ENCODE measurements at regions not wholly inside any gene's neighbourhood (a gene's known extent, or its start where the extent isn't known, plus 50 kb on each side); places are given as distances from the start of the nearest gene placed in this dataset.

DNA sequence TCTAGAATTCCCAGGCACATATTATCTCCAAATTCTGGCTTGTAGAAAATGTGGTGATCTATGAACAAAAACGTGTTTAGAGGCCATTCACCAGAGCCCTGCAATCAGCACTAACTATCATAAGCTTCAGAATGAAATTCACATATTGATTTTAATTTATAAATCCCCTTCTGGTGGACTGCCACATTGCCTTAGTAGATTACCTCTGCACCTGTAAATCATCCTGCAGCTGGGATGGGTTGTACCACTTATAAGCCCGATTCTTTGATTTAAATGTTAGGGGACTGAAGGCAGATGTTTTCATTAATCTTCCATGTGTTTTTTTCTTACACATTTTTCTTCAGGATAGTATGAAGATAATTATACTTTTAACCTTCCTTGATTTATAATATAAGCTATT lies 140.7 kb upstream of the PTPRD start:
- TF ChIP-seq GATA2 (IDR thresholded peaks at IDR 0.05; ENCODE audit: low read depth, low read length) (no peak), GATA3 (IDR thresholded peaks at IDR 0.05; ENCODE audit: low read depth, low read length) (no peak)

DNA sequence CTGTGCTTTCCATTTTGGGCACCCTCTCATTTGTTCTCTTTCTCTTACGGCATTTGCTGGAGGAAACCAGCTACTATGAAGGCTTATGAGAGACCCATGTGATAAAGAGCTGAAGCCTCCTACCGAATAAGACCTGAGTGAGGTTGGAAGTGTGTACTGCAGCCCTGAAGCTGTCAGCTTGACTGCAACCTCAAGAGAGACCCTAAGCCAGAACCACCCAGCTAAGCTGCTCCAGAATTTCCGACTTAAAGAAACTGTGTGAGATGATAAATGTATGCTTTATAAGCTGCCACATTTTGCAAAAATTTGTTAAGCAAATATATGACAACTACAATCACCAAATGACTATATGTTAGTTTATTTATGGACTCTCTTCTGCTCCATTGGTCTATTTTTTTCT lies 151.7 kb upstream of the PTPRD start:
- TF ChIP-seq GATA2 (IDR thresholded peaks at IDR 0.05; ENCODE audit: low read depth, low read length) (no peak), GATA3 (IDR thresholded peaks at IDR 0.05; ENCODE audit: low read depth, low read length) (no peak)

DNA sequence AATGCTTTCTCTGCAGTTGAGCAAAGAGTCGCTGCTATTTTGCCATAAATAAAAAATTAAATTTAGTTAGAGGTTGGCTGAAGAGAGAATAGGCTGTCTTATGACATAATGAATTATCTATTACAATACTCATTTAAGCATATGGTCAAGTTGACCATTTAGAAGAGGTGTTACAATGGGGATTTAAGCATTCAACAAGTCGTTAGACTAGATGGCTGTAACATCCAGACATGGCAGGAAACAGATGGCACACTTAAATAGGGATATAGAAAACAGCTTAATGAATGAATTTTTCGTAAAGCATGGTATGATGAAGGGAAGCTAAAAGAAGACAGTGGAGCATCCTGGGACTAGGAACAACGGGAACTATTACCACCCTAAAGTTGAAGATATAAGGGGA lies 160.3 kb upstream of the PTPRD start:
- no peak for TF ChIP-seq GATA3 (IDR thresholded peaks at IDR 0.05; ENCODE audit: low read depth, low read length)
- TF ChIP-seq GATA2 (IDR thresholded peaks at IDR 0.05; ENCODE audit: low read depth, low read length), result no peak

DNA sequence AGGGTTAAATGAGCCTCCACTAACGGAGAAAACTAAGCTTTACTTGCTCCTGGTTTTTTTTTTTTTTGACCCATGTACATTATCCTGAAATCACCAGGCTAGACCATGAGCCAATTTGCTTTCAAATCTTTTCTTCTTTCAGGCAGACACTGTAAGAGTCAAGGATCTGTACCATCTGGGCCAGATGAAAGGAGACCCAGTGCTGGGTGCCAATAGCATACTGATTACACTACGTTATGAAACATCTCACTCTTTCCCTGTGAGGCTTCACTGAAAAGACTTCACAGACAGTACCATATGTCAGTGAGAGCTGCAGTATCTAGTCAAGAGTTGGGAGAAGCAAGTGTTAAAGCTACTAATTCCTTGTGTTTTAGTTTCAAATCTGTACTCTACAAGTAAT lies 161.2 kb upstream of the PTPRD start:
- TF ChIP-seq GATA3 (IDR thresholded peaks at IDR 0.05; ENCODE audit: low read depth, low read length) (no peak), GATA2 (IDR thresholded peaks at IDR 0.05; ENCODE audit: low read depth, low read length) (no peak)

DNA sequence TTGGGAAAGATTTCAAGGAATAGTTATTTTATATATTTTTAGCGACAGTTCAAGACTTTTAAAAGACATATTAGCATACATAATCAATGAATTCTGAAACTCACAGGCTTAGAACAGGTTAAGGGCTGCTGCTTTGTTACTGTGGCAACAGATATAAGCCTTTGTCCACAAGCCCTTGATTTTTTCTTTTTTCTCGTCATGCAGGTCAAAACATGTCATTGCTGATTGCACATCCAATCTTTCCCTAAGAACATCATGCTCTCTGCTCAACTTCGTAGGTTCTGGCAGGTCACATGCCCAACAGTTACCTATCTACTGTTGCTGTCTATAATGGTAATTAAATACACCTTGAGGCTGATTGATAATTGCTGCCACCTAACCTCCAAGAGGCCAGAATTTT lies 172.5 kb upstream of the PTPRD start:
- TF ChIP-seq GATA3 (IDR thresholded peaks at IDR 0.05; ENCODE audit: low read depth, low read length) (no peak), GATA2 (IDR thresholded peaks at IDR 0.05; ENCODE audit: low read depth, low read length) (no peak)

DNA sequence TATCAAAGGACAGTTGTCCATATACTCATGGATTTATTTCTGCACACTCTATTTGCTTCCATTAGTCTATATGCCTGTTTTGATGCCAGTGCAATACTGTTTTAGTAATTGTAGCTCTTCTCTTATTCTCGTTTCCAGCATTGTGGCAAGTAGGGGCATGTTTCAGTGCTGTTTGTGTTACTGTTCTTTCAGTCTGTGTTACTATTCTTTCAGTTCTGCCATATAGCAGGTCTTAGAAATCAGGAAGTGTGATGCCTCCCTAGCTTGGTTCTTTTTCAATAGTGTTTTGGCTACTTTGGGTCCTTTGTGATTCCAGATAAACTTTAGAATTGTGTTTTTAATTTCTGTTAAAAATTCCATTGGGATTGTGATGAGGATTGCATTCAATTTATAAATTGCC lies 180.5 kb upstream of the PTPRD start:
- no peak for TF ChIP-seq GATA3 (IDR thresholded peaks at IDR 0.05; ENCODE audit: low read depth, low read length)

DNA sequence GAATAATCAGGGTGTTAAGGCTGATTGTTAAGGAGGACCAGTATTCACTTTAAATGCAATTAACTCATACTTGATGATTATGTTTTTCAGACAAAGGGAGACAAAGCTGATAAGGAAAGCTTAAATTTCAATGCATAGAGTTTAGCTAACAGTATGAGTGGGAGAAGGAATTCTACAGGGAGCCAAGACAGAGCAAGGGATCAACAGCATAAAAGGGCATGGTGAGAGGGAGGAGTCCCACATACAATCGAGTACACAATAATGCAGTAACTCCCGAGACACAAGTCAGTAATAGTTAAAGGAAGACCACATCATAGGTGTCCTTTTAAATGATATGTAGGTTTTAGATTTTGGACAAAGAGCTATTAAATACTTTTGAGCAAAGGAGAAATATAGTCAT lies 191.7 kb upstream of the PTPRD start:
- TF ChIP-seq GATA3 (IDR thresholded peaks at IDR 0.05; ENCODE audit: low read depth, low read length) (no peak), GATA2 (IDR thresholded peaks at IDR 0.05; ENCODE audit: low read depth, low read length) (no peak)

DNA sequence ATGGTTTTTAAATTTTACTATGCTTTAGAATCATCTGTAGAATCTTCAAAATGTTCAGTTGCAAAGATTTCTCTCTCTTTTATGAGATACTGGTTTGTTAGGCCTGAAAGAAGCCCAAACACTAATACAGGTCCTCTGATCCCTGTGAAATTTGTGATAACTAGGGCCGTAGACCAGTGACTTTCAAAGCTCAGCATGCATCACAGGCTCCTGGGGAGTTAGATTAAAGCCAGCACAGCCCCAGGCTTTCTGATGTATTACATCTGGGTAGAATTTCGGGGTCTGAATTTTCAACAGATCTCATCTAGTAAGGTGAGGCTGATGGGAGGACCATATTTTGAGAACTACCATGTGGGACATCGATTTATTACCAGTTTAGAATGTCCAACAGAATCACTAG lies 194.1 kb upstream of the PTPRD start:
- no peak for TF ChIP-seq GATA3 (IDR thresholded peaks at IDR 0.05; ENCODE audit: low read depth, low read length)
- no peak for TF ChIP-seq GATA2 (IDR thresholded peaks at IDR 0.05; ENCODE audit: low read depth, low read length)

DNA sequence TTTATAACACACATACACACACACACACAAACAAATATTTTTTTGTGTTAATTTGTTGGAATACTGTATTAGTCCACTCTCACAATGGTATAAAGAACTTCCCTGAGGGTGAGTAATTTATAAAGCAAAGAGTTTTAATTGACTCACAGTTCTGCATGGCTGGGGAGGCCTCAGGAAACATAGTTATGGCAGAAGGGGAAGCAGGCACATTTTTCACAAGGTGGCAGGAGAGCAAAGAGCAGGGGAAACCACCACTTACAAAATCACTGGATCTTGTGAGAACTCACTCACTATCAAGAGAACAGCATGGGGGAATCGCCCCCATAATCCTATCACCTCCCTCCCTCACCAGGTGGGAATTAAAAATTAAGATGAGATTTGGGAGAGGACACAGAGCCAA lies 205.4 kb upstream of the PTPRD start:
- TF ChIP-seq GATA2 (IDR thresholded peaks at IDR 0.05; ENCODE audit: low read depth, low read length) (no peak), GATA3 (IDR thresholded peaks at IDR 0.05; ENCODE audit: low read depth, low read length) (no peak)

DNA sequence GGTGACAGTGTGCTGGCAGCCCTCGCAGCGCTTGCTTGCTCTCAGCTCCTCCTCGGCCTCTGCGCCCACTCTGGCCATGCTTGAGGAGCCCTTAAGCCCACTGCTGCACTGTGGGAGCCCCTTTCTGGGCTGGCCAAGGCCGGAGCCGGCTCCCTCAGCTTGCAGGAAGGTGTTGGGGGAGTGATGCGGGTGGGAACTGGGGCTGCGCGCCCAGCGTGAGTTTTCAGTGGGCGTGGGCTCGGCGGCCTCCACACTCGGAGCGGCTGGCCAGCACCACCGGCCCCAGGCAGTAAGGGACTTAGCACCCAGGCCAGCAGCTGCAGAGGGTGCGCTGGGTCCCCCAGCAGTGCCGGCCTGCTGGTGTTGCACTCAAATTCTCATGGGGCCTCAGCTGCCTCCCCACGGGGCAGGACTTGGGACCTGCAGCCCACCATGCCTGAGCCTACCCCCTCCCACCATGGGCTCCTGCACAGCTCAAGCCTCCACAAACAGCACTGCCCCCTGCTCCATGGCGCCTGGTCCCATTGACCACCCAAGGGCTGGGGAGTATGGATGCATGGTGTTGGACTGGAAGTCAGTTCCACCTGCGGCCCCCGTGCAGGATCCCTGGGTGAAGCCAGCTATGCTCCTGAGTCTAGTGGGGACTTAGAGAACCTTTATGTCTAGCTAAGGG lies 223.1 kb upstream of the PTPRD start:
- TF ChIP-seq GATA3 (IDR thresholded peaks at IDR 0.05; ENCODE audit: low read depth, low read length) (no peak), GATA2 (IDR thresholded peaks at IDR 0.05; ENCODE audit: low read depth, low read length) (no peak)

DNA sequence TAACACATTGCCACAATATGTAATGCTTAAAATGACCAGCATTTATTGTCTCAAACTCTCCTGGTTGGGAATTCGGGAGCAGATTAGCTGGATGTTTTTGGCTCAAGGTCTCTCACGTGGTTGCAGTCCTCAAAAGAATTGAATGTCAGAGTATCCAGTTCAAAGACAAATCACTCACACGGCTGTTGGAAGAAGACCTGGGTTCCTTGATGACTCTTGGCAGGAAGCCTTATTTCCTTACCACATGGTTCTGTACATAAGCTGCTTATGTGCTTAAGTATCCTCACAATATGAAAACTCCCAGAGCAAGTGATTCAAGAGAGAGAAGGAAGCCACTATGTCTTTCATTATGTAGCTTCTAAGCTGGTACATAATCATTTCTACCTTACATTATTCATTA lies 230.3 kb upstream of the PTPRD start:
- no peak for TF ChIP-seq GATA3 (IDR thresholded peaks at IDR 0.05; ENCODE audit: low read depth, low read length)
- TF ChIP-seq GATA2 (IDR thresholded peaks at IDR 0.05; ENCODE audit: low read depth, low read length), result no peak

DNA sequence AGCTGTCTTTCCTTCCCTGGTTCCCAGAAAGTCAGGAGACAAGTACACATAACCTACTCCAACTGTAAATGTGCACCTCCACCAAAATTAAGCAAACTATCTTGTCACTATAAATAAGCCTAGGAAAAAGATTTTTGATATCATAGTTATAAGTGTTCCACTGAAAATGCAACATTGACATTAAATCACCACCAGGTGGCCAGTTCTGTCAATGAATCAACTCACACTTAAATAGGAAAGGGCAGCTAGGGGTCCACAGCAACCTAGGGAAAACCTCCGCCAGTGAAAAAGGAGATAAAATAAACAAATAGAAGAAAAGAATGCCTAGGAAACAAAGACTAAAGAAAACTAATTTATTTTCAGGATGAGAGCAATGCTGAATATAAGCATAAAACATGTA lies 243.0 kb upstream of the PTPRD start:
- TF ChIP-seq GATA3 (IDR thresholded peaks at IDR 0.05; ENCODE audit: low read depth, low read length), result no peak
- no peak for TF ChIP-seq GATA2 (IDR thresholded peaks at IDR 0.05; ENCODE audit: low read depth, low read length)

DNA sequence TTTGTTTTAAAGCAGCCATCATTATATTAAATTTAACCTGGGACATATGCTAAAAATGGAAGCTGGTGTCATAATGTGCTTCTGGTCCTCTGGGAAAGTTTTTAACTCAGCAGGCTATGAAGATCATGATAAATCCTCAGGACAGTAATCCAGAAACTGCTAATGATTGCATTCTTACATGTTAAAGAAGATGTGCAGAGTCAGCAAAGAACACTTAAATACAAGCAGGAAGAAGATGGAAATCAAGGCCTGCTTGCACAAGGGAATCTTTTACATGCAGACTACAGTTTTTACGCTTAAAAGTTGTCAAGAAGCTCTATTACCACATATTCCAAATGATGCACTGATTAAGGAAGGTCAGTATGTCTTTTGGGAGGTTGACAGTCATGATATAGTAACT lies 246.0 kb upstream of the PTPRD start:
- TF ChIP-seq GATA3 (IDR thresholded peaks at IDR 0.05; ENCODE audit: low read depth, low read length) (no peak), GATA2 (IDR thresholded peaks at IDR 0.05; ENCODE audit: low read depth, low read length) (no peak)

DNA sequence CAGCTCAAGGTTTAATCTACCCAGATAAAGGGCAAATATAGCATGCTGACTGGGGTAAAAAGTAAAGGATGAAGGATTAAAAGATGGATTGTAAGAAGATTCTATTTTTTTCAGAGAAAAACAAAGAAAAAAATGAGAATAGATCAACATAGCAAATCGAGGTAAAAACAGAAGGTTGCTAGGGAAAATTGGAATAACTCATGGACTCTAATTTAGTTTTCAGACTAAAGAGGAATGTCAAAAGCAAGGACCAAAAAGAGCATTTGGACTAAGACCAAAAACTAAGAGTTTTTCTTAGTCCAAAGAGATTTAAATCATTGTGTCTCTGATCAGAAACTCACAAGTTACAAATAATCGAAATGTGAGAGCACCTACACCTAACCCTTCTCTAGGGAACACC lies 250.7 kb upstream of the PTPRD start:
- TF ChIP-seq GATA2 (IDR thresholded peaks at IDR 0.05; ENCODE audit: low read depth, low read length), result no peak
- no peak for TF ChIP-seq GATA3 (IDR thresholded peaks at IDR 0.05; ENCODE audit: low read depth, low read length)

DNA sequence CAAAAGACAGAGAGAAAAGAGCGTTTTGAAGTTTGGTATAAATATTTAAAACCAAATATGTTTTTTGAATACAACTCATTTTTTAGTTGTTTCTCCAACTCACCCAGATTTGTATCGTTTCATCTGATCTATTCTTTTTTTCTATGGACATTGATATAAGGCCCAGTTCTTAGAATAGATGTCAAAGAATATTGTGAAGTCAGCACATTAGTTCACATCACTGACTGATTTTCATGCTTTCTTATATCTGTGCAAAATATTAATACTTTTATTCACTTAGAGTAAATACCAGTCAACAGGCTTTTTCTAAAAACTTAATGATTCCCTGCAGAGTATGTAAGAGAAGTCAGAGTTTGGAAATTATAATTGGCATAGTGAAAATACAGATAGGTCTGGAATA lies 254.4 kb upstream of the PTPRD start:
- TF ChIP-seq GATA3 (IDR thresholded peaks at IDR 0.05; ENCODE audit: low read depth, low read length) (no peak), GATA2 (IDR thresholded peaks at IDR 0.05; ENCODE audit: low read depth, low read length) (no peak)

DNA sequence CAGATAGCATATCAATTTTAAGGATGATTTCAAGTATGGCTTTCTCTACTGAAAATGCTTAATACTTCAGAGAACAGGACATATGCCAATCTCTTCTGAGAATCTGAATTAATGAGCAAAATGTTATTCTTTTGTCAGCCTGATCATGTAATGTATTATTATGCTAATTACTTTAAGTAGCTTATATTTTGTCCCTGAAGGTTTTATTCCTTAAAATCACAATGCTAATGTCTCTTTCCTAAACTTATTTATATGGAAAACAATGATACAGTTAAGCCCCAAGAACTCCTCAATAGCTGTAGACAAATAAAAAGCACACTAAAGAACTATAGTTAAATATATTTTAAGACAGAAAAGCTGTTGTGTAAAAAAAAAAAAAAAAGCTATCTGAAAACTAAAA lies 256.9 kb upstream of the PTPRD start:
- TF ChIP-seq GATA2 (IDR thresholded peaks at IDR 0.05; ENCODE audit: low read depth, low read length), result no peak
- TF ChIP-seq GATA3 (IDR thresholded peaks at IDR 0.05; ENCODE audit: low read depth, low read length), result no peak
